ENCODE measurements at regions not wholly inside any gene's neighbourhood (a gene's known extent, or its start where the extent isn't known, plus 50 kb on each side); places are given as distances from the start of the nearest gene placed in this dataset.

- TF ChIP-seq CTCF (conservative IDR thresholded peaks at IDR 0.05) (no peak), ZFX (IDR thresholded peaks at IDR 0.05) (no peak)
Measured at GRCh38 chr13:66117563-66117962, 1112.6 kb downstream of the PCDH9 start.

Data from C4-2B (cell line).